Peyer's patch (tissue), 4 donors: ENCODE measurements at regions not wholly inside any gene's neighbourhood (a gene's known extent, or its start where the extent isn't known, plus 50 kb on each side); places are given as distances from the start of the nearest gene placed in this dataset.

ENCODE experiments used
- DNase-seq, 3 donors: peaks; one replicate each; pipeline ENCODE4 v3.0.0-alpha.2; 2017 to 2019
- H3K27ac ChIP-seq, 4 donors: fragments of 200-600 bp; sonication (generic); one replicate each; pipeline ENCODE4 v1.5.1; 2016 to 2019
- H3K27me3 ChIP-seq, 2 donors: fragments of 200-600 bp; sonication (generic); one replicate each; pipeline ENCODE4 v1.5.1; 2019
- H3K36me3 ChIP-seq, 3 donors: fragments of 200-600 bp; sonication (generic); one replicate each; pipeline ENCODE4 v1.5.1; 2016 to 2019
- H3K4me1 ChIP-seq, 4 donors: fragments of 200-600 bp; sonication (generic); one replicate each; pipeline ENCODE4 v1.5.1; 2016 to 2019
- H3K4me3 ChIP-seq, 4 donors: fragments of 200-600 bp; sonication (generic); 1 replicate in 3 of 4; 2 replicates in 1 of 4; pipeline ENCODE4 v1.5.1; 2016 to 2019; ENCODE audit warnings: mild to moderate bottlenecking in 1 of 4
- H3K9me3 ChIP-seq, 4 donors: fragments of 200-600 bp; sonication (generic); one replicate each; pipeline ENCODE4 v1.5.1; 2016 to 2019; ENCODE audit warnings: mild to moderate bottlenecking in 1 of 4
- POLR2A ChIP-seq, 2 donors: fragments of 450-650 bp; IDR thresholded peaks; one replicate each; pipeline ENCODE4 v1.5.1; 2017; ENCODE audit warnings: antibody characterized with exemption in 2 of 2, mild to moderate bottlenecking in 2 of 2, moderate library complexity in 2 of 2
- TF ChIP-seq, protein P1 (sequence below), 6 experiments: fragments of 450-650 bp in 4 of 6; fragments of 200-600 bp in 2 of 6; sonication (generic) in 1 of 6; IDR thresholded peaks; one replicate each; pipeline ENCODE4 v1.5.1; 2017 to 2019; ENCODE audit warnings: antibody characterized with exemption in 6 of 6, mild to moderate bottlenecking in 3 of 6, moderate library complexity in 1 of 6

DNA sequence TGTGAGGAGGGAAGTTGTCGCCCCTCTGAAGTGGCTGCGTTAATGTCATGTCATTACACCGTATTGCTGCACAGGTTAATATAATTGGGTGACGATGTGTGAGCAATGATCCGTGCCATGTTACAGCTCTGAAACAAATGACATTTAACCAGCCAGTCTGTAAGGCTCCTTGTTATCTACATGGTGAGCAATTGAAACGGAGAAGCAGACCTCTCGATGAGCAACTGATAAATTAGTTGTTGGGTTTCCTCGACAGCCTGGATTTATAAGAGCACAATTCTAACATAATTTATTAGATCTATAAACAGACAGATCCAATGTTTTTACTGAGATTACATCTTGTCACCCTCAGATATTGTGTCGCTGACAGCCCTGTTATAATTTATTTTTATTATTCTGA, 49.9 kb upstream of the MAFB start:
- no peaks in the 10 kb centered on the region for H3K27me3 ChIP-seq
- H3K9me3 ChIP-seq, result no peaks in the 10 kb centered on the region
- H3K36me3 ChIP-seq, result no peaks in the 10 kb centered on the region
- no peaks in the 10 kb centered on the region for H3K4me1 ChIP-seq
- no peak overlapping the region for H3K4me3 ChIP-seq
- H3K27ac ChIP-seq, result no peak overlapping the region
- TF ChIP-seq, protein P1, sequence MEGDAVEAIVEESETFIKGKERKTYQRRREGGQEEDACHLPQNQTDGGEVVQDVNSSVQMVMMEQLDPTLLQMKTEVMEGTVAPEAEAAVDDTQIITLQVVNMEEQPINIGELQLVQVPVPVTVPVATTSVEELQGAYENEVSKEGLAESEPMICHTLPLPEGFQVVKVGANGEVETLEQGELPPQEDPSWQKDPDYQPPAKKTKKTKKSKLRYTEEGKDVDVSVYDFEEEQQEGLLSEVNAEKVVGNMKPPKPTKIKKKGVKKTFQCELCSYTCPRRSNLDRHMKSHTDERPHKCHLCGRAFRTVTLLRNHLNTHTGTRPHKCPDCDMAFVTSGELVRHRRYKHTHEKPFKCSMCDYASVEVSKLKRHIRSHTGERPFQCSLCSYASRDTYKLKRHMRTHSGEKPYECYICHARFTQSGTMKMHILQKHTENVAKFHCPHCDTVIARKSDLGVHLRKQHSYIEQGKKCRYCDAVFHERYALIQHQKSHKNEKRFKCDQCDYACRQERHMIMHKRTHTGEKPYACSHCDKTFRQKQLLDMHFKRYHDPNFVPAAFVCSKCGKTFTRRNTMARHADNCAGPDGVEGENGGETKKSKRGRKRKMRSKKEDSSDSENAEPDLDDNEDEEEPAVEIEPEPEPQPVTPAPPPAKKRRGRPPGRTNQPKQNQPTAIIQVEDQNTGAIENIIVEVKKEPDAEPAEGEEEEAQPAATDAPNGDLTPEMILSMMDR (IDR thresholded peaks at IDR 0.05), result no peak
- TF ChIP-seq POLR2A (IDR thresholded peaks at IDR 0.05), result no peak
- no peak for DNase-seq

DNA sequence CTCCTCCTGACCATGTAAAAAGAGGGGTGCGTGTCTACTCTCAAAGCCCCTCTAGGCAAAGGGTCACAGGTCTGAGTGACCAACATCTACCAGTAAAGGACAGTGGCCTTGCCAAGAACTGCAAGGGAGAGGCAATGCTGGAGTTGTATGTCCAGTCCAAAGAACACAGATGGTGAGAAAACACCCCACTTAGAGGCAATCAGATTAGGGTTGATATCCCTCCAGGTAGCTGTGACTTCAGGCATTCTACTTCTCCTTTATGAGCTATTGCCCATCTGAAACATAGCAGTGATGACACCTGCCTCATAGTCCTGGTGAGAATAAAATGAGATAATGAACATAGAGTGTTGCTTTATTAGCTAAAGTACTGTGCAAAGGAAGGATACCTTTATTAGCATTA, 50.8 kb upstream of the MAFB start:
- no peaks in the 10 kb centered on the region for H3K4me1 ChIP-seq
- H3K36me3 ChIP-seq, result no peaks in the 10 kb centered on the region
- H3K27me3 ChIP-seq, result no peaks in the 10 kb centered on the region
- H3K9me3 ChIP-seq, result no peaks in the 10 kb centered on the region
- H3K27ac ChIP-seq, result no peak overlapping the region
- DNase-seq, result no peak
- TF ChIP-seq, protein P1 (IDR thresholded peaks at IDR 0.05), result no peak
- no peak for TF ChIP-seq POLR2A (IDR thresholded peaks at IDR 0.05)
- no peak overlapping the region for H3K4me3 ChIP-seq

DNA sequence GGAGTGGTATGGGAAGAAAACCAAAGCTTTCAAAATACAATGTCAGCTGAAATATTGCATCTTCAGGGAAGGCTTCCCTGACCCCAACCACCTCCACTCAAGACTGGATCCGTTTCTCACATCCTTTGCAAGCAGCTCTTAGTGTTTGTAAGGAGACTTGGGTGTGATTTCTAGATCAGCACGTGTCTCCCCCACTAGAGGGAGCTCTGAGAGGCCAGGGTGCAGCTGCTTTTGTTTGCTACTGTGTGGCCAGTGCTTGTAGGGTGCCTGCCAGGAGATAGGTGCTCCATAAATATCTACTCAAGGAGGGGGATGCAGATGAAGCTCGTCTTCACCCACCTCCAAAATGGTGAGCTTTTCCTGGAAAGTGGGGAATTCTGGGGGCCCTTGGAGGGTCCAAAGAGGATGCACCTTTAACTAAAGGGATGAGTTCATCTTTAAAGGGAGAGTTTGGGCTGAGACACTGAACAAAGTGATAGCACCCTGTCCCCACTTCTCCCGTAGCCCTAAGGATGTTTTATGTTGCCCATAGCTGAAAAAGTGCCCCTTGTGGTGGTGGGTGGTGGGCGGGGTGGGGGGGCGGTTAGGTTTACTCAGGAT, 52.6 kb upstream of the MAFB start:
- Histone ChIP-seq H3K9me3 (no peaks in the 10 kb centered on the region), H3K4me1 (no peaks in the 10 kb centered on the region), H3K27ac (no peak overlapping the region), H3K27me3 (no peaks in the 10 kb centered on the region), H3K36me3 (no peaks in the 10 kb centered on the region), H3K4me3 (no peak overlapping the region)
- peak in 1 of 3 donors; percentile 69 for DNase-seq
- TF ChIP-seq POLR2A (IDR thresholded peaks at IDR 0.05), result no peak
- TF ChIP-seq, protein P1 (IDR thresholded peaks at IDR 0.05), result peak in 4 of 6 experiments; percentile 35 to 45 (median 40)

DNA sequence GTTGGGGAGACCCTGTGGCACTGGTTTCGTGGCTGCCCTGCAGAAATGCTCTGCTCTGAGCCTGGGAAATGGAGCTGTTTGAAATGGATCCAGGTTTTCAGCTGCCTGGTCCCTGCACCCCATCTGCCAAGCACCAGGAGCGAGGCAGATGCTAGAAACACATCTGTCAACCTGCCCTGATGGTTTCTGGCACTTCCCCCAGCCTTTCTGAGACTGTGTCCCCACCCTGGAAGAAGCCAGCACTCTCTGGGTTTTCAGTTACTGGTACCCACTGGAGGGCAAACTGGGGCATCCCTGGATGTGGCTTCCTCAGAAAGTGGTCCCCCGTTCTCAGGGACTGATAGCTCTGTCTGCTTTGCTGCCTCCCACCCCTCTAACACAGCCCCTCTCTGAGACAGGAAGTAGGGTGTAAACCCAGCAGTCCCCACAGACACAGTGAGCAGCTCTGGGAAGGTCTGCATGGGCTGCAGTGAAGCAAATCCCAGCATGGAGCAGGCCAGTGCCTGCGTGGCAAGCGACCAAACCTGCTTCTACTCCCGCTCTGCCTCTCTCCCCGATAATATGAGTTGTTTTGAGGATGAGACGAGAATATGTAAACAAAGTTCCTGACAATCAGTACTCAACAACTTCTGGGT, 54.2 kb upstream of the MAFB start:
- H3K27ac ChIP-seq, result no peak overlapping the region
- DNase-seq, result no peak
- no peaks in the 10 kb centered on the region for H3K27me3 ChIP-seq
- no peaks in the 10 kb centered on the region for H3K36me3 ChIP-seq
- no peaks in the 10 kb centered on the region for H3K4me1 ChIP-seq
- TF ChIP-seq POLR2A (IDR thresholded peaks at IDR 0.05), result no peak
- TF ChIP-seq, protein P1 (IDR thresholded peaks at IDR 0.05), result no peak
- H3K4me3 ChIP-seq, result no peak overlapping the region
- no peaks in the 10 kb centered on the region for H3K9me3 ChIP-seq

DNA sequence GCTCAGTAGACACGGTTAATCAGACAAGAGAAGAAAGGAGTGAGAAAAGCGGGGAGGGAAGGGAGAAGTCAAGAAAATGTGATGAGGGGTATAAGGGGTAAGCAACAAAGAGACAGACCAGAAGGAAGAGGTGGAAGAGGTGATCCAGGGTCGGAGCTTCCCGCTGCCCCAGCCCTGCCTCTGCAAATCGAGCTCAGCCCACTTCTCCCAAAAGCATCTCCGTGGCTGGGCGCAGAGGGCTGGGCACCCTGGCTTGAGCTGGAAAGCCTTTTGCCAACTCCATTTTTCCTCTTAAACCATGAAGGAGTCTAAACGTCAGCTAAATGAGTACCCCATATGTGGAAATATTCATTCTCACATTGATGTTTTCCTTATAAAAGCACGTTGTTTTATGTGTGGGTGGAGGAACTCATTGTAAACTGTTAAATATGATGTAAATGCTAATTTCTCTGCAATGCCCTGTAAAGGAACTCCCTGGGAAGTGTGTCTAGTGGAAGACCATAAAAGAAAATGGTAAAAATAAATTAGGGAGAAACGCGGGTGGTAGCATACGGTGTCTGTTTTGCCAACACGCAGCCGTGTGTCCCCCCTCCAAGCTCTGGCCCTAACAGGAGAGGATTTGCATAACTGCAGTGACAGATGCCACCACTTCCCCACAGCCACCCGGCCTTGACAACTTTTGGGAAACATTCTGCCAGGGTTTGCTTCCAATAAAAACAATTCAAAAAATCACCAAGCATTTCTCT, 55.2 kb upstream of the MAFB start:
- no peaks in the 10 kb centered on the region for H3K4me1 ChIP-seq
- TF ChIP-seq, protein P1 (IDR thresholded peaks at IDR 0.05), result no peak
- no peak for TF ChIP-seq POLR2A (IDR thresholded peaks at IDR 0.05)
- H3K4me3 ChIP-seq, result no peak overlapping the region
- no peak overlapping the region for H3K27ac ChIP-seq
- no peaks in the 10 kb centered on the region for H3K27me3 ChIP-seq
- DNase-seq, result no peak
- H3K36me3 ChIP-seq, result no peaks in the 10 kb centered on the region
- H3K9me3 ChIP-seq, result no peaks in the 10 kb centered on the region
